Activated naive CD8-positive, alpha-beta T cell treated with anti-CD3 and anti-CD28 coated beads, Interleukin-2, amount 50 U/mL, for 24 hours (primary cell): ENCODE measurements at regions not wholly inside any gene's neighbourhood (a gene's known extent, or its start where the extent isn't known, plus 50 kb on each side); places are given as distances from the start of the nearest gene placed in this dataset.
"Not testable (repeated sequence)": the region's sequence is repeated elsewhere in the genome, so short reads cannot be mapped to it uniquely, and the experiment has no call there.

Experiments used
- ATAC-seq: fragments of 150-1000 bp; cut with Tn5 transposase; one replicate; pipeline ENCODE4 v1.10.0; 2021
- DNase-seq: peaks from one replicate; pipeline ENCODE4 v3.0.0; 2021
- H3K27ac Mint-ChIP-seq: one replicate; pipeline ENCODE4 v1.8.0; 2021; ENCODE audit warnings: mild to moderate bottlenecking, mixed read lengths
- H3K27me3 Mint-ChIP-seq: one replicate; pipeline ENCODE4 v1.8.0; 2021; ENCODE audit warnings: mixed read lengths
- H3K36me3 Mint-ChIP-seq: one replicate; pipeline ENCODE4 v1.8.0; 2021; ENCODE audit warnings: low read depth, mixed read lengths
- H3K4me1 Mint-ChIP-seq: one replicate; pipeline ENCODE4 v1.8.0; 2021; ENCODE audit warnings: mixed read lengths
- H3K4me3 Mint-ChIP-seq: one replicate; pipeline ENCODE4 v1.8.0; 2021; ENCODE audit warnings: mild to moderate bottlenecking, moderate library complexity, mixed read lengths
- H3K9me3 Mint-ChIP-seq: one replicate; pipeline ENCODE4 v1.8.0; 2021; ENCODE audit warnings: mixed read lengths

DNA sequence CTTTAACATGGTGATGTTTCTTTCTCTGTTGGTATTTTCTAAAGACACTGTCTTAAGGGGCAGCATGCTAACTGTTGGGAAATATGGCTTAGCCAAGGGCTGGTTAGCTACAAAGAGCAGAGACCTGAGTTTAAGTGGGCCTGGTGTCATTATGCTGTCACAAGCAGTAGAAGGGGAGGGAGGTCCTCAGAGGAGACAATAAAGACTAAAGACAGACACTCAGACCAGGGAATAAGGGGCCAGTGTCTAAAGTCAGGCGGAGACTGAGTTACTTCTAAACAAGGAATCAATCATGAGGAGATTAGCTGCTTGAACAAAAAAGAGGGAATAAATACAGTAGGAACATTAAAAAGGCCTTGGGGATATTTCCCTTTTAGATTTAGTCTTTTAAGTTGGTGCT is 142.7 kb upstream of the DPPA4 start:
- Mint-ChIP-seq H3K4me3 (no peak overlapping the region), H3K27ac (no peak overlapping the region), H3K27me3 (peaks cover 2% of the 10 kb centered on the region), H3K9me3 (no peaks in the 10 kb centered on the region), H3K4me1 (no peaks in the 10 kb centered on the region), H3K36me3 (no peaks in the 10 kb centered on the region)
- no peak for DNase-seq
- ATAC-seq, result no peak

DNA sequence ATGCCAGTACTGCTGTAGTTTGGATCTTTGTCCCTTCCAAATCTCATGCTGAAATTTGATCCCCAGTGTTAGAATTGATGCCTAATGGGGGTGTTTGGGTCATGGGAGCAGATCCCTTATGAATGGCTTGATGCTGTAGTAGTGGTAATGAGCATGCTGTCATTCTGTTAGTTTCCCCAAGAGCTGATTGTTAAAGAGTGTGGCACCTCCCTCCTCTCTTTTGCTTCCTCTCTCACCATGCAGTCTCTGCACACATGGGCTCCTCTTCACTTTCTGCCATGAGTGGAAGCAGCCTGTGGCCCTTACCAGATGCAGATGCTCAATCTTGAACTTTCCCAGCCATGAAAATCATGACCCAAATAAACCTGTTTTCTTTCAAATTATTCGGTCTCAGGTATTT is 141.3 kb upstream of the DPPA4 start:
- no peaks in the 10 kb centered on the region for H3K9me3 Mint-ChIP-seq
- H3K27me3 Mint-ChIP-seq, result no peaks in the 10 kb centered on the region

DNA sequence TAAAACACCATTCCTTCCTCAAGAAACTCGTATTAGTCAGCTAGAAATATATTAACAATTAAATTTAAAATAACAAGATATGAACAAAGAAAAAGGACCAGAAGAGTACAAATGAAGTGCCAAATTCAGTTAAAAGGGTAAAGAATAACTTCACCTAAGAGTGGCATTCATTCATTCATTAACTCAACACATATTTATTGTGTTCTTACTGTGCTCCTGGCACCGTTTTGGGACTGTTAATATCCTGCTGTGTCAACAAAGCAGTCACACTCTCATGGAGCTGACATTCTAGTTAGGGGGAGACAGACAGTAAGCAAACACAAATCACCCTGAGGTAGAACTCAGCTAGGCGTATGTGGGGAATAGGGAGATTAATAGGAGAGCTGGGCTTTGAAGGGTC is 123.6 kb upstream of the DPPA4 start:
- peaks cover 10% of the 10 kb centered on the region for H3K36me3 Mint-ChIP-seq
- peaks cover 18% of the 10 kb centered on the region for H3K9me3 Mint-ChIP-seq
- DNase-seq (no peak), ATAC-seq (no peak)
- no peak overlapping the region for H3K4me3 Mint-ChIP-seq
- H3K27ac Mint-ChIP-seq, result no peak overlapping the region
- no peaks in the 10 kb centered on the region for H3K4me1 Mint-ChIP-seq
- no peaks in the 10 kb centered on the region for H3K27me3 Mint-ChIP-seq

More for the DNA sequence above, 141.3 kb upstream of the DPPA4 start:
- ATAC-seq (no peak), DNase-seq (no peak)
- Mint-ChIP-seq H3K4me1 (no peaks in the 10 kb centered on the region), H3K4me3 (no peak overlapping the region), H3K27ac (no peak overlapping the region), H3K36me3 (no peaks in the 10 kb centered on the region)

DNA sequence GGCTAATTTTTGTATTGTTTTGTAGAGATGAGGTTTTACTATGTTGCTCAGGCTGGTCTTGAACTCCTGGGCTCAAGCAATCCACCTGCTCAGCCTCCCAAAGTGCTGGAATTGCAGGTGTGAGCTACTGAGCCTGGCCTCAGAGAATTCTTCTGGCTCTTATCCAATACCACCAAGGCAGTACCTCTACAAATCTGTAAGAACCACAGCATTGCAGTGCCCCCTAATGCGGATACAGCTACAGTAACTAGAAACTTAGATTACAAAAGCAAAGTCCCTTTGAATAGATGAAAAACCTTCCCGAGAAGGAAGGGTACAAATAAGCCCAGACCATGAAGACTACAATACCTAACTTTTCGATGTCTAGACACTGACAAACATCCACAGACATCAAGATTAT is 107.9 kb upstream of the DPPA4 start:
- Mint-ChIP-seq H3K27me3 (peaks cover 2% of the 10 kb centered on the region), H3K4me1 (no peaks in the 10 kb centered on the region), H3K9me3 (peaks cover 20% of the 10 kb centered on the region), H3K36me3 (no peaks in the 10 kb centered on the region), H3K27ac (no peak overlapping the region), H3K4me3 (no peak overlapping the region)
- no peak for DNase-seq
- ATAC-seq, result no peak

DNA sequence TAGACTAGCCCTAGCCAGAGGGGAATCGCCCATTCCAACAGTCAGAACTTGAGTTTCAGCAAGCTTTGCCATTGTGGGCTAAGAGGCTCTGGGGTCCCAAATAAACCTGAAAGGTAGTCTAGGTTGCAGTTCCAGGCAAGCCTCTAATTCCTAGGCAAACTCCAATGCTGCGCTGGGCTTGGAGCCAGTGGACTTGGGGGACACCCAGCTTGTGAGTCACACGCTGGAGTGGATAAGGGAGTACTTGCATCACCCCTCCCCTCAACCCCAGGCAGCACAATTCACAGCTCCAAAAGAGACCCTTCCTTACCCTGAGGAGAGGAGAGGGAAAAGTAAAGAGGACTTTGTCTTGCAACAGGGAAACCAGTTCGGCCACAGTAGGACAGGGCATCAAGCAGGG is 105.2 kb upstream of the DPPA4 start:
- Mint-ChIP-seq H3K4me1 (no peaks in the 10 kb centered on the region), H3K9me3 (peaks cover 13% of the 10 kb centered on the region), H3K4me3 (no peak overlapping the region), H3K27me3 (peaks cover 4% of the 10 kb centered on the region), H3K27ac (no peak overlapping the region), H3K36me3 (no peaks in the 10 kb centered on the region)
- no peak for ATAC-seq
- DNase-seq, result no peak

DNA sequence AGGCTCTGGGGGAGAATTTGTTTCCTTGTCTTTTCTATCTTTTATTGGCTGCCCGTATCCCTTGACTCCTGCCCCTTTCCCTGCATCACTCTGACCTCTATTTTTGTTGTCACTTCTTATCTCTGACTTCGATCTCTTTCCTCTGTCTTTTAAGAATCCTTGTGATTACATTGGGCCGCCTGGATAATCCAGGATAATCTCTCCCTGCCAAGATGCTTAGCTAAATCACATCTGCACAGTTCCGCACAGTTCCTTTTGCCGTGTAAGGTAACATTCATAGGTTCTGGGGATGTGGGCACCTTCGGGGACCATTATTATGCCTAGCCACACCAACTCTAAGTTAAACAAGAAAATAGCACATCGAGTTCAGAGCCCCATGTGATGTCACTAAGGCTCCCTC is 103.0 kb upstream of the DPPA4 start:
- H3K27me3 Mint-ChIP-seq, result peaks cover 4% of the 10 kb centered on the region
- no peak overlapping the region for H3K27ac Mint-ChIP-seq
- ATAC-seq (no peak), DNase-seq (no peak)
- H3K4me3 Mint-ChIP-seq, result no peak overlapping the region
- H3K9me3 Mint-ChIP-seq, result no peaks in the 10 kb centered on the region
- no peaks in the 10 kb centered on the region for H3K36me3 Mint-ChIP-seq
- H3K4me1 Mint-ChIP-seq, result no peaks in the 10 kb centered on the region

DNA sequence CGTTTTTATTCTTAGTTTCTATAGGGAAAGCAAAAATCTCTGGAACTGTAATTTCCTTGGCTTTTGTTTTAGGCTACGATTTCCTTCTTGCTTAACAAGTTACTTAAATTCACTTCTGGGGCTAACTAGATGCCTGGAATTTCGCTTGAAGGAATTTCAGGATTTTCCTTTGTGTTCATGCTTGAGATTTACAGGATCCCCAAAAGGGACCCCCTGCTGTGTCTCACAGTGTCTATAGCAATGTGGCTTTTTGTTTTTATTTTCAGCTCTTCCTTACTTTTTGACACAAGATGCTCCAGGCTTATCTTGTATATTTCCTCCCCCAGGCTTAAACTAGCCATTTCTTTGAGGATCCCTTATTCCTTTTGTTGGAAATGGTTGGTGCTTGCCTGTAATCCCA is 95.5 kb upstream of the DPPA4 start:
- no peaks in the 10 kb centered on the region for H3K36me3 Mint-ChIP-seq
- DNase-seq (no peak), ATAC-seq (no peak)
- no peak overlapping the region for H3K27ac Mint-ChIP-seq
- H3K4me1 Mint-ChIP-seq, result peaks cover 8% of the 10 kb centered on the region
- H3K4me3 Mint-ChIP-seq, result no peak overlapping the region
- H3K27me3 Mint-ChIP-seq, result peaks cover 2% of the 10 kb centered on the region
- no peaks in the 10 kb centered on the region for H3K9me3 Mint-ChIP-seq

DNA sequence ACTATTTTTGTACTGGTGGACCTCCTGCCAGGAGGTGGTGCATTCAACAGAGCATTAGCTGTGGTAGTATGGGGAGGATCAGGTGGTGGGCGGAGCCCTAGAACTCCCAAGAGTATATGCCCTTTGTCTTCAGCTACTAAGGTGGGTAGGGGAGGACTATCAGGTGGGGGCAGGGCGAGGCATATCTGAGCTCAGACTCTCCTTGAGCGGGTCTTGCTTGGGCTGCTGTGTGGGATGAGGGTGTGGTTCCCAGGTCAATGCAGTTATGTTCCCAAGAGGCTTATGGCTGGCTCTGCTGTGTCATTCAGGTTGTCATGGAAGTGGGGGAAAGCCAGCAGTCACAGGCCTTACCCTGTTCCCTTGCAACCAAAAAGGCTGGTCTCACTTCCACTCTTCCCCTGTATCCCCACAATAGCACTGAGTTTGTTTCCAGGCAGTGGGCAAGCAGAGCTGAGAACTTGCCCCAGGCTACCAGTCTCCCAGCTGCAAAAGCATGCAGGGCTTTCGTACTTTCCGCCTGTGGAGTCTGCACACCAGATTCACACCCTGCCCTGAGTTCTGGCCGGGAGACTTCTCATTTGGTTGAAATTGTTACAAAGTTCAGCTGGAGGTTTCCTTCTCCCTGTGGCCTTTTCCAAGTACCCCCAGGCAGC is 93.7 kb upstream of the DPPA4 start:
- Mint-ChIP-seq H3K27ac (no peak overlapping the region), H3K4me1 (peaks cover 10% of the 10 kb centered on the region), H3K36me3 (no peaks in the 10 kb centered on the region), H3K9me3 (no peaks in the 10 kb centered on the region), H3K27me3 (peaks cover 2% of the 10 kb centered on the region), H3K4me3 (no peak overlapping the region)
- ATAC-seq (no peak), DNase-seq (no peak)

DNA sequence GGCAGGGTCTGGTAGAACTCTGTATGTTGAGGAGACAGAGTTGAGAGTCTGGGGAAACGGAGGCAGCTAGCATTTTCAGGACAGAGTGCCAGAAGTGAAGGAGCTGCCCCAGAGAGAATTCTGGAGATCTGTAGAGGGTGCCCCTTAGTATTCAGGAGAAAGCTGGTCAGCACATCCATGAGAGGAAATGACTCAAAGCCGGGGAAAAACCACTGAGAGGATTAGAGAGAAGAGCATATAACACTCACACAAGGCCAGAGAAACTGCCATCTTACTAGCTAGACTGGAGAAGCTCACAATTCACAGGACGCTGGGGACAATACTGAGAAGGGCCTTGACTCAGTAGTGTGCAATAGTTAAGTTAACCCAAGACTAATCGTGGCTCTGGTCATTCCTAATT is 75.7 kb upstream of the DPPA4 start:
- Mint-ChIP-seq H3K9me3 (no peaks in the 10 kb centered on the region), H3K4me3 (no peak overlapping the region), H3K27me3 (no peaks in the 10 kb centered on the region), H3K4me1 (peaks cover 14% of the 10 kb centered on the region), H3K36me3 (peaks cover 2% of the 10 kb centered on the region), H3K27ac (no peak overlapping the region)
- DNase-seq (no peak), ATAC-seq (no peak)

DNA sequence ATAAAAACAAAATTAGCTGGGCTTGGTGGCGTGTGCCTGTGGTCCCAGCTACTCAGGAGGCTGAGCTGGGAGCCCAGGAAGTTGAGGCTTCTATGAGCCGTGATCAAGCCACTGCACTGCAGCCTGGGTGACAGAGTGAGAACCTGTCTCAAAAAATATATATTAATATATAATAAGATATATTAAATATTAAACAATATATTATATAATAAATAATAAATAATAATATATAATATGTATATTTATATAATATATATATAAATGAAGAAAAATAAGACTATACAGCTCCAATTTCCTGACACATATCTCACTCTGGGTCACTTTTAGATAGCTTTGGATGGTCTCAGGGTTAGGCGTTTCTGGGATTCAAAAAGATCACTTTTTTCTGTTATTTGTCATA is 74.2 kb upstream of the DPPA4 start:
- DNase-seq (no peak), ATAC-seq (no peak)
- Mint-ChIP-seq H3K9me3 (no peaks in the 10 kb centered on the region), H3K36me3 (peaks cover 2% of the 10 kb centered on the region), H3K4me3 (peak overlapping the region; percentile 82), H3K4me1 (peaks cover 14% of the 10 kb centered on the region), H3K27ac (no peak overlapping the region), H3K27me3 (peaks cover 1% of the 10 kb centered on the region)

DNA sequence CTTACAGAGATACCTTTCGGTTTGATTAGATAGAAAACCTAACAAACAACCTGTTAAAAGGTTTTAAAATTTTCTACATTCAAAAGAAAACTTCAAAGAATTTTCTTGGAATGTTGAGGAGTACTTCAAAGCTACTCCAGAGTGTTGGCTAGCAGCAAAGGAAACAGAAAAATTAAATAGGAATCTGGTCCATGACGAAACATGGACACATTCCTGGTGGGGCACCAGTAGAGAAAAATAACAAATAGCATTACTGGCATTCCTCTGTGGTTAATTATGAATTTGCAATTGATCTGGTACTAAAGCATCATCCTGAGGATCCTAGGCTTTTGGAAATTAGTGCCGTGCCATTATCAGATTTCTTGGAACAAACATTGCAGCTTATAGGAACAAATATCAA is 59.5 kb upstream of the DPPA4 start:
- DNase-seq (no peak), ATAC-seq (no peak)
- Mint-ChIP-seq H3K4me1 (no peaks in the 10 kb centered on the region), H3K27ac (no peak overlapping the region), H3K27me3 (no peaks in the 10 kb centered on the region), H3K36me3 (no peaks in the 10 kb centered on the region), H3K4me3 (no peak overlapping the region), H3K9me3 (no peaks in the 10 kb centered on the region)

DNA sequence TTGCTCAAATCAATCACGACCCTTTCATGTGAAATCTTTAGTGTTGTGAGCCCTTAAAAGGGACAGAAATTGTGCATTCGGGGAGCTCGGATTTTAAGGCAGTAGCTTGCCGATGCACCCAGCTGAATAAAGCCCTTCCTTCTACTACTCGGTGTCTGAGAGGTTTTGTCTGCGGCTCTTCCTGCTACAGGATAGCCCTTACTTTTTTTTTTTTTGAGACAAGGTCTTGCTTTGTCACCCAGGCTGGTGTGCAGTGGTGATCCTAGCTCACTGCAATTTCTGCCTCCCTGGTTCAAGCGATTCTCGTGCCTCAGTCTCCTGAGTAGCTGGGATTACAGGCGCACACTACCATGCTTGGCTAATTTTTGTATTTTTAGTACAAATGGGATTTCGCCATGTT is 56.4 kb upstream of the DPPA4 start:
- H3K4me3 Mint-ChIP-seq, H3K4me1 Mint-ChIP-seq, ATAC-seq, H3K27me3 Mint-ChIP-seq, DNase-seq, H3K9me3 Mint-ChIP-seq, H3K36me3 Mint-ChIP-seq, H3K27ac Mint-ChIP-seq: not testable (repeated sequence)

DNA sequence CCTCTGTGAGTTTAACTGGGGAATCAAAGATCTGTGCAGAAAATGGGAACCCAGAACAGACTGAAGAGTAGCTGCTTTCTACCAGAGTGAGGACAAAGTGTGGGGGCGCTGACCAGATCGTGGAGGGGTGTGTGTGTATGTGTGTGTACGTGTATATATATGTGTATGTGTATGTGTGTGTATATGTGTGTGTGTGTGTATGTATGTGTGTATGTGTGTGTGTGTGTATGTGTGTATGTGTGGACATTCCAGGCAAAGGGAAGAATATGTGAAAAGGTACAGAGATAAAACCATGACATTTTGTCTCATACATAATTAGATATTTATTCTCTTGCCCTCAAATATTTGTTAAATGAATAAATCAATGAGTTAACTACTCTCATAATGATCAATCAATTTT is 54.9 kb upstream of the DPPA4 start:
- H3K27ac Mint-ChIP-seq, result no peak overlapping the region
- peaks cover 2% of the 10 kb centered on the region for H3K27me3 Mint-ChIP-seq
- H3K4me3 Mint-ChIP-seq, result no peak overlapping the region
- no peaks in the 10 kb centered on the region for H3K36me3 Mint-ChIP-seq
- peaks cover 1% of the 10 kb centered on the region for H3K4me1 Mint-ChIP-seq
- DNase-seq (no peak), ATAC-seq (no peak)
- H3K9me3 Mint-ChIP-seq, result no peaks in the 10 kb centered on the region

DNA sequence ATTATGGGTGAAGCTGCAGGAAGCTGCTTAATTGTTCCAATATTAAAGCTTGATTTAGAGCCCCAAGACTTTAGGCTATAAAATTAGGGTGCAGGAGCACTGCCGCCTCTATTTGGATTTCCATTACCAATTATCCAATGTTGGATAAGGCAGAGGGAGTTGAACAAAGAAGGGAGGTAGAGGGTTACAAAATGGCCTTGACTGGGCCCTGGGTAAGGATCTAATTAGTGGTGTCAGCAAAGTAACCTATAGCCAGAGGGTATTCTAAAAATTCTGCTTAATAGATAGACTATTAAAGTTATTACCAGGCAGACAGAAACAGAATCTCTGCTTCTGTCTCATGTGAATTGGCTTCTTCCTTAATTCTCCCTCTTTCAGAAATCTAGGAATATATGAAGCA is 50.3 kb upstream of the DPPA4 start:
- H3K27ac Mint-ChIP-seq, result no peak overlapping the region
- ATAC-seq, result no peak
- H3K4me1 Mint-ChIP-seq, result peaks cover 1% of the 10 kb centered on the region
- no peak for DNase-seq
- no peak overlapping the region for H3K4me3 Mint-ChIP-seq
- no peaks in the 10 kb centered on the region for H3K36me3 Mint-ChIP-seq
- no peaks in the 10 kb centered on the region for H3K9me3 Mint-ChIP-seq
- H3K27me3 Mint-ChIP-seq, result peaks cover 2% of the 10 kb centered on the region

DNA sequence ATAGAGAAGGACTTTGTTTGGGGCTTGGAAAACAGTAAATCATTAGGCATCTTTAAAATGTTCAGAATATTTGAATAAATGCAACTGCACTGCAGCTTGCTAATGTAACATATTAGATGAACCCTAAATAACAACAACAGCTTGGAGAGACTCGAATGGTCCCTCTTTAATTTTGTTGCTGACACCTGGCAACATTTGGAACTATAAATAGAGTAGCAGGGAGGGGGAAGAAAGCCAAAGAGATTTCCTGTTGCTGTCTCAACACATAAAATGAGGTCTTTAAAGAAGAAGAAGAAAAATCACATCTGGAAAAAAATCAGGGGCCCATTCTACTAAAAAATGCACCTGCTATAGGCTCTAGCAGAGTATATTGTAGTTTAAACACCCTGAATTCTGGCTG is 49.9 kb upstream of the DPPA4 start:
- ATAC-seq, result no peak

More for the DNA sequence above, 49.9 kb upstream of the DPPA4 start:
- Mint-ChIP-seq H3K27me3 (peaks cover 2% of the 10 kb centered on the region), H3K36me3 (no peaks in the 10 kb centered on the region), H3K27ac (no peak overlapping the region), H3K4me1 (peaks cover 1% of the 10 kb centered on the region), H3K9me3 (no peaks in the 10 kb centered on the region), H3K4me3 (no peak overlapping the region)
- DNase-seq, result no peak
